ENCODE measurements at regions not wholly inside any gene's neighbourhood (a gene's known extent, or its start where the extent isn't known, plus 50 kb on each side); places are given as distances from the start of the nearest gene placed in this dataset.

- DNase-seq (ENCODE audit: low read depth) = no peak
- no peak for TF ChIP-seq CTCF (IDR thresholded peaks at IDR 0.05; ENCODE audit: insufficient read depth, low read length)
These were observed 1290.6 kb upstream of the CDH6 start for GRCh38 chr5:29902859-29903258.

DNA sequence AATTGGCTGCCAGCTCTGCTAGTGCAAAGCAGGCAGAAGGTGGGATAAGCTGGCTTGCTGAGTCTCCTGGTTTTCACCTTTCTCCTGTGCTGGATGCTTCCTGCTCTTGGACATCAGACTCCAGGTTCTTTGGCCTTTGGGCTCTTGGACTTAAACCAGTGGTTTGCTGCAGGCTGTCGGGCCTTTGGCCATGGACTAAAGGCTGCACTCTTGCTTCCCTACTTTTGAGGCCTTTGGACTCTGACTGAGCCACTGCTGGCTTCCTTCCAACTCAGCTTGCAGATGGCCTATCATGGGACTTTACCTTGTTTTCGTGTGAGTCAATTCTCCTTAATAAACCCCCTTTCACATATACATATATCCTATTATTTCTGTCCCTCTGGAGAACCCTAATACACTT lies 1293.9 kb upstream of the CDH6 start:
- H3K4me3 ChIP-seq (ENCODE audit: low read depth, low read length) = no peak overlapping the region
- DNase-seq (ENCODE audit: low read depth) = no peak
- no peak for TF ChIP-seq CTCF (IDR thresholded peaks at IDR 0.05; ENCODE audit: insufficient read depth, low read length)

More at GRCh38 chr5:29902859-29903258, 1290.6 kb upstream of the CDH6 start:
- H3K4me3 ChIP-seq (ENCODE audit: low read depth, low read length) = no peak overlapping the region

DNA sequence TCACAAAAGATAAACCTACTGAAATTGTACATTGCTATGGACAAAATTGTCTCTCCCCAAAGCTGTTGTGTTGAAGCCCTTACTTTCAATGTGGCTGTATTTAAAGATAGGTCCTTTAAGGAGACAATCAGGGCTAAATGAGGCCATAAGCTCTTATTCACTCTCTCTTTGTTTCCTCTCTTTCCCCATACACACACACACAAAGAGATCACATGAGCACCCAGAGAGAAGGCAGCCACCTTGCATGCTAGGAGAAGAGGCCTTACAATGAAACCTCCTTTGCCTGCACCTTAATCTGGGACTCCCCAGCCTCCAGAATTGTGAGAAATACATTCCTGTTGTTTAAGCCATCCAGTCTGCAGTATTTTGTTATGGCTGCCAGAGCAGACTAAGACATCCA lies 1295.6 kb upstream of the CDH6 start:
- H3K4me3 ChIP-seq (ENCODE audit: low read depth, low read length) = no peak overlapping the region
- no peak for TF ChIP-seq CTCF (IDR thresholded peaks at IDR 0.05; ENCODE audit: insufficient read depth, low read length)
- no peak for DNase-seq (ENCODE audit: low read depth)

- no peak for TF ChIP-seq CTCF (IDR thresholded peaks at IDR 0.05; ENCODE audit: insufficient read depth, low read length)
- no peak for DNase-seq (ENCODE audit: low read depth)
- no peak overlapping the region for H3K4me3 ChIP-seq (ENCODE audit: low read depth, low read length)
These were observed 1296.8 kb upstream of the CDH6 start for GRCh38 chr5:29896646-29897045.

DNA sequence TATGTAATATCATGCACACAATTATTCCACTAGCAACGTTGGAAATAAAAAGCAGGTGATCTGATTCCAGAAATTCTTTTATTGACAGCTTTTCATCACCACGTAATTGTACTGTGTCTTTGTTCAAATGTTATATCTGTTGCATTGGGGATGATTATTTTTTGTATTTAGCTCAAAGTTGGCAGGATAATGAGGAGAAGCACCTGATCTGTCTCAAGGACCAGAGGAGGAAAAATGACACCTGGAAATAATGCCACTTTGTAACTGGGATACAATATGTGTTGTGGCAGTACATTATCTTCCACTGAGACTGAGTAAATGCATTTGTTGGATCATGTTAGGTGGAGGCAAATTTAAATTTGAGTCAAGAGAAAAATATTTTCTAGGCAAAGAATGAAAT lies 1298.8 kb upstream of the CDH6 start:
- no peak for TF ChIP-seq CTCF (IDR thresholded peaks at IDR 0.05; ENCODE audit: insufficient read depth, low read length)
- no peak for DNase-seq (ENCODE audit: low read depth)
- H3K4me3 ChIP-seq (ENCODE audit: low read depth, low read length) = no peak overlapping the region

- H3K4me3 ChIP-seq (ENCODE audit: low read depth, low read length) = no peak overlapping the region
- TF ChIP-seq CTCF (IDR thresholded peaks at IDR 0.05; ENCODE audit: insufficient read depth, low read length) = no peak
- DNase-seq (ENCODE audit: low read depth) = no peak
These were observed 1304.4 kb upstream of the CDH6 start for GRCh38 chr5:29889051-29889450.

- H3K4me3 ChIP-seq (ENCODE audit: low read depth, low read length) = no peak overlapping the region
- DNase-seq (ENCODE audit: low read depth) = no peak
- TF ChIP-seq CTCF (IDR thresholded peaks at IDR 0.05; ENCODE audit: insufficient read depth, low read length) = no peak
These were observed 1307.9 kb upstream of the CDH6 start for GRCh38 chr5:29885595-29885994.
